GM19351 (cell line): ENCODE measurements at regions not wholly inside any gene's neighbourhood (a gene's known extent, or its start where the extent isn't known, plus 50 kb on each side); places are given as distances from the start of the nearest gene placed in this dataset.

ENCODE experiments used
- ATAC-seq: cut with Tn5 transposase; IDR thresholded peaks from one replicate; pipeline ENCODE4 v1.9.1; 2021; ENCODE audit warnings: mild to moderate bottlenecking, moderate library complexity; ENCODE audit not compliant: unreplicated experiment

GRCh38 chr18:38115201-38115600 lies 549.6 kb upstream of the CELF4 start:
- ATAC-seq: no peak

- no peak for ATAC-seq
These were observed 521.9 kb upstream of the CELF4 start for GRCh38 chr18:38087538-38087937.

- no peak for ATAC-seq
These were observed 515.9 kb upstream of the CELF4 start for GRCh38 chr18:38081516-38081915.

GRCh38 chr18:38077229-38077628 lies 511.6 kb upstream of the CELF4 start:
- ATAC-seq: no peak

- ATAC-seq: no peak
These were observed 510.9 kb upstream of the CELF4 start for GRCh38 chr18:38076346-38077070.

GRCh38 chr18:38074298-38074876 lies 508.8 kb upstream of the CELF4 start:
- ATAC-seq: no peak

GRCh38 chr18:38067821-38068220 lies 502.2 kb upstream of the CELF4 start:
- ATAC-seq: no peak

GRCh38 chr18:38067086-38067485 lies 501.5 kb upstream of the CELF4 start:
- no peak for ATAC-seq

GRCh38 chr18:38052879-38053590 lies 487.4 kb upstream of the CELF4 start:
- ATAC-seq: no peak

GRCh38 chr18:38047820-38048219 lies 482.2 kb upstream of the CELF4 start:
- ATAC-seq: no peak

- ATAC-seq: no peak
These were observed 481.1 kb upstream of the CELF4 start for GRCh38 chr18:38046651-38047050.

GRCh38 chr18:38045845-38046244 lies 480.2 kb upstream of the CELF4 start:
- no peak for ATAC-seq

- ATAC-seq: no peak
These were observed 476.8 kb upstream of the CELF4 start for GRCh38 chr18:38042211-38042890.

- no peak for ATAC-seq
These were observed 472.6 kb upstream of the CELF4 start for GRCh38 chr18:38038242-38038641.

- ATAC-seq: no peak
These were observed 469.6 kb upstream of the CELF4 start for GRCh38 chr18:38035193-38035592.

- ATAC-seq: no peak
These were observed 467.7 kb upstream of the CELF4 start for GRCh38 chr18:38033282-38033681.

GRCh38 chr18:38032516-38032915 lies 466.9 kb upstream of the CELF4 start:
- no peak for ATAC-seq

- ATAC-seq: no peak
These were observed 463.3 kb upstream of the CELF4 start for GRCh38 chr18:38028946-38029345.

GRCh38 chr18:38025433-38026038 lies 459.9 kb upstream of the CELF4 start:
- no peak for ATAC-seq

- ATAC-seq: no peak
These were observed 458.3 kb upstream of the CELF4 start for GRCh38 chr18:38023871-38024270.

GRCh38 chr18:38022234-38022633 lies 456.6 kb upstream of the CELF4 start:
- ATAC-seq: no peak
